GM10266 (cell line): ENCODE measurements at regions not wholly inside any gene's neighbourhood (a gene's known extent, or its start where the extent isn't known, plus 50 kb on each side); places are given as distances from the start of the nearest gene placed in this dataset.

Experiments used
- DNase-seq: peaks from one replicate; pipeline ENCODE4 v3.0.0; 2012; ENCODE audit errors: extremely low spot score
- CTCF ChIP-seq: IDR thresholded peaks from 2 replicates; pipeline ENCODE4 v1.5.1; 2012; ENCODE audit warnings: mild to moderate bottlenecking, low read depth; ENCODE audit not compliant: control insufficient read depth, insufficient read depth; ENCODE audit errors: missing control alignments

- no peak for TF ChIP-seq CTCF
- no peak for DNase-seq
These were observed 217.9 kb upstream of the ITGA4 start for GRCh38 chr2:181239201-181239799.

- no peak for TF ChIP-seq CTCF
- no peak for DNase-seq
These were observed 216.3 kb upstream of the ITGA4 start for GRCh38 chr2:181240844-181241243.

- TF ChIP-seq CTCF, result no peak
- no peak for DNase-seq
These were observed 215.8 kb upstream of the ITGA4 start for GRCh38 chr2:181241366-181241765.

- peak; percentile 8 for DNase-seq
- TF ChIP-seq CTCF, result no peak
These were observed 215.4 kb upstream of the ITGA4 start for GRCh38 chr2:181241797-181242196.

GRCh38 chr2:181242262-181242661, 214.9 kb upstream of the ITGA4 start:
- no peak for DNase-seq
- TF ChIP-seq CTCF, result no peak

GRCh38 chr2:181243319-181243718, 213.9 kb upstream of the ITGA4 start:
- TF ChIP-seq CTCF, result no peak
- DNase-seq, result no peak

- no peak for DNase-seq
- TF ChIP-seq CTCF, result no peak
These were observed 206.5 kb upstream of the ITGA4 start for GRCh38 chr2:181250691-181251090.
